LNCAP (cell line): ENCODE measurements at regions not wholly inside any gene's neighbourhood (a gene's known extent, or its start where the extent isn't known, plus 50 kb on each side); places are given as distances from the start of the nearest gene placed in this dataset.

Experiments
- TF ChIP-seq, protein P1 (sequence below): fragments of 450-650 bp; IDR thresholded peaks from 2 replicates; pipeline ENCODE4 v1.5.1; 2017; ENCODE audit warnings: mild to moderate bottlenecking

DNA sequence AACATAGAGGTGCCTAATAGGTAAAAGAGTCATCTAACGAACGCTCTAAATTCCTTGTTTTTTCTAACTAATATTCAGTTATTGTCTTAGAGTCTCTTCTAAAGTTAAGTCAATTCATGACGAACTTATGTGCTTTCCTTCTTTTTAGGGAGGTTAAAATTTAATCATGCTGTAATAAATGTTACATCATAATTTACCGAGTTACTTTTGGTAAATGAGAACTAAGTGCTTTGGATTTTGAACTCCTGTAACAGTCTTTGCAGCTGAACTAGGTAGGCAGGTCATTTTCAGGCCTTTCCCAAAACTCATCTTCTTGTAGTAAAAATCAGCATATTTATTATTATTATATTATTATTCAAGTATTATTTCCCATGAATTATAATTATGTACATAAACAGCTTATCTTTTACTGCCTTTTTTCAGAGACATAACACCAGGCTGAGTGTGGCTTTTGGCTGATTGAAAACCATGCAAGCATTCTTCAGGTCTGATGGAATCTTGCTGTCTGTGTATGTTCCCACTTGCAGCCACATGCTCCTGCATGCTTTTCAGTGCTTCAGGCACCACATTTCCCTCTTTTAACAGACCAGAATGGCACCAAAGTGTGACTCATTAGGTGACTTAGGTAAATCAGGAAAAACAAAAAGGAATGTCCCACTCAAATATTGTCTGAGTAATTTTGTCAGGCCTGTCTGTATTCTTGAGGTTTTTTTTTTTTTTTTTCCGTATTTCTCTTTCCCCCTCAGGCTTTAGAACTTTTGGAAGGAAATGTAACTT, 81.0 kb upstream of the CD55 start:
- TF ChIP-seq, protein P1, sequence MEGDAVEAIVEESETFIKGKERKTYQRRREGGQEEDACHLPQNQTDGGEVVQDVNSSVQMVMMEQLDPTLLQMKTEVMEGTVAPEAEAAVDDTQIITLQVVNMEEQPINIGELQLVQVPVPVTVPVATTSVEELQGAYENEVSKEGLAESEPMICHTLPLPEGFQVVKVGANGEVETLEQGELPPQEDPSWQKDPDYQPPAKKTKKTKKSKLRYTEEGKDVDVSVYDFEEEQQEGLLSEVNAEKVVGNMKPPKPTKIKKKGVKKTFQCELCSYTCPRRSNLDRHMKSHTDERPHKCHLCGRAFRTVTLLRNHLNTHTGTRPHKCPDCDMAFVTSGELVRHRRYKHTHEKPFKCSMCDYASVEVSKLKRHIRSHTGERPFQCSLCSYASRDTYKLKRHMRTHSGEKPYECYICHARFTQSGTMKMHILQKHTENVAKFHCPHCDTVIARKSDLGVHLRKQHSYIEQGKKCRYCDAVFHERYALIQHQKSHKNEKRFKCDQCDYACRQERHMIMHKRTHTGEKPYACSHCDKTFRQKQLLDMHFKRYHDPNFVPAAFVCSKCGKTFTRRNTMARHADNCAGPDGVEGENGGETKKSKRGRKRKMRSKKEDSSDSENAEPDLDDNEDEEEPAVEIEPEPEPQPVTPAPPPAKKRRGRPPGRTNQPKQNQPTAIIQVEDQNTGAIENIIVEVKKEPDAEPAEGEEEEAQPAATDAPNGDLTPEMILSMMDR, result no peak

DNA sequence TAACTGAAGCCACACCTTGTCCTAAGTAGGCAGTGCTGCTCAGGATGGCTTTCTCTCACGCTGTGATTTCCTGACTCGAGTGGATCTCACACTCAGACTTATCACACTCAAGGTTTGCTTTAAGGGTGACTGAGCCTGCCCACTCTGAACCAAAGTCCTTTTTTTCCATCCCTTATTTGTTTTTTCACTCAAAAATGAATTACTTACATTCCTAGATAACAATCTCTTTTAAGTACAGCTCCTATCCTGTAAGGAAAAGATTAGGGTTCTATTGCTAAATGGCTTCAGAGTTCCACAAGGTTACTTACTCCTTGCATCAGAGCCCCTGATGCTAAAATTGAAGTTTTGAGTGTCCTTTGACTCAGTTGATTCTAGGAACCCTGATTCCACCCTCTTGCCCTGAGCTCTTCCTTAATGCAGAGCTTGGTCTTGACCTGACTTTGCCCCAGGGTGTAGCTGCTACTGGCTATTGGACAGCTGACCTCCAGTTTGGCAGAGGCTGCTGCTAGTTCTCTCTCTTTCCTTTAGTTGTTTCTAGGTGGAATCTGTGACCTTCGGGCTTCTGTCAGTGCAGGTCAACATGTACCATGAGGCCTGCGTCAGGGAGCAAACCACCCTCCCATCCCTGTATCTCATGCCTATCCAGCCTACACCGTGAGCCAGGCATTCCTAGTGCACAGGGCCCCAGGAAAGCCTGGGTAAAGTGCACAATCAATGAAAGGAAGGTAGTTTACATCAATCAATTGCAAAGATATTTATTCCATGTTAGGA, 80.1 kb upstream of the CD55 start:
- TF ChIP-seq, protein P1, result no peak

DNA sequence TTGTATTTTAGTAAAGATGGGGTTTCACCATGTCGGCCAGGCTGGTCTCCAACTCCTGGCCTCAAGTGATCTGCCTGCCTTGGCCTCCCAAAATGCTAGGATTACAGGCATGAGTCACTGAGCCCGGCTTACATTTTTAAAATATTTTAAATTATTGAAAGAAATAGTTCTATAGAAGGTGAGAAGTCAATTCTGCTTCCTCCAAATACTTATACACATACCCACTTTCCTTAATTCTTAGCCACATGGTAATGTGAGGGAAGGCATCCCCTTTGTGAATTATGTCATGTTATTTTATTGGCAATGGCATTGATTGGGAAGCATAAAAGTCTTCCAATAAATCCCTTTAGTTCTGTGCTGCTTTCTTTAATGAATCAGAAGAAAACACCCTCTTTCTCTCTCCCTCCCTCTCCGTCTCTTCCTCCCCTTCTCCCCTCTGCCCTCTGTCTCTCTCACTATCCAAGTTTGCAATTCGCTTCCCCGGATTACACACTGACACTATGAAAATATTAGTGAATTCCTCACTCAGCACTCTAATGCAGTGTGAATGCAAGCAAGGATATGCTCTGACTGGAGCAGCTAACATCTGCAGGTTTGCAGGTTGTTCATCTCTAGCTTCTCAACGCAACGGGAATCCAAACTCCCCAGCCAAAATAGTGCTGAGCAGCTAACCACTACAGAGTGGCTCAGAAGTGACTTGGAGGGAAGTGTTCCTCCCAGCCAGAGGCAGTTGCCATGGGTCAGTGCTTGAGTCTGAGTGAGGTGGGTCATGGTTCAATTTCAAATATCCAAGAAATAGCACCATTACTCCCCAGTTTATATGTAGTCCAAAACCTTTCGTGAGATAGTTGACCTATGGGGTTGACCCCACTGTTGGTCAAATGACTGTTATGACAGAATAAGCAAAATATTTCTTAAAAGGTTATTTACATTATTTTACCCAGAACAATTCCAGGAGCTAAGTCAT, 77.8 kb upstream of the CD55 start:
- TF ChIP-seq, protein P1, result no peak

DNA sequence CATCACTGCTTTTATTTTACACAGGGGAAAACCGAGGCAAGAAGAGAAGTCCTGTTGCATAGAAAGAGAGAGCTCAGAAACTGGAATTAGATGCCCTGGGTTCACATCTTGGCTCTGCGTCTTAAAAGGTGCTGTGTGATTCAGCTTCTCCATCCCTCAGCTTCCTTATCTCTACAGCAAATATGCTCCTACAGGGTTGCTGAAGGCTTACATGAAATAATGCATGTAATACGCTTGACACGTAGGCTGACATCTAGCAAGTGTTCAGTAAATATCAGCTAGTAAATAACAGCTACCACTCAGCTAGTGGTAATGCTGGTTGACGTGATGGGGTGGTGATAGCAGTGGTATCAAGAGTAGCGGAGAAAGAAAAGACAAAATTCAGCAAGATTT, 77.1 kb upstream of the CD55 start:
- TF ChIP-seq, protein P1, result no peak

DNA sequence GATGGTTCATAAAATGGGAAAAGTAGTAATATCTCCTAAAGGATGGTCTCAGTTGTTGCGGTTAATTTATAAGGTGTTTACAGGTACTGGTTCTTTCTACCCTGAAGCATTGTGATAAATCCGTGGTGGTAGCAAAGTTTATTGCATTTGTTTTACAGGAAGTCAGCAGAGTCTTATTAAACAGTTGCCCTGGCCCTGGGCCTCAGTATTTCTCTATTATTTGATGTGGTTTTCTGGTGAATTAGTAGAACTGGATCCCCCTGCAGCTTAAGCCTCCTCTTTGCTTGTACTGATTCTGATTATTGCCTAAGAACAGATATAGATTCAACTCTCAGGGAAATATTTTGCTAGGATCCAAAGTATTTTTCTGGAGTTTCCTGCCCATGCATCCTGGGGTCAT, 76.4 kb upstream of the CD55 start:
- TF ChIP-seq, protein P1, result no peak

DNA sequence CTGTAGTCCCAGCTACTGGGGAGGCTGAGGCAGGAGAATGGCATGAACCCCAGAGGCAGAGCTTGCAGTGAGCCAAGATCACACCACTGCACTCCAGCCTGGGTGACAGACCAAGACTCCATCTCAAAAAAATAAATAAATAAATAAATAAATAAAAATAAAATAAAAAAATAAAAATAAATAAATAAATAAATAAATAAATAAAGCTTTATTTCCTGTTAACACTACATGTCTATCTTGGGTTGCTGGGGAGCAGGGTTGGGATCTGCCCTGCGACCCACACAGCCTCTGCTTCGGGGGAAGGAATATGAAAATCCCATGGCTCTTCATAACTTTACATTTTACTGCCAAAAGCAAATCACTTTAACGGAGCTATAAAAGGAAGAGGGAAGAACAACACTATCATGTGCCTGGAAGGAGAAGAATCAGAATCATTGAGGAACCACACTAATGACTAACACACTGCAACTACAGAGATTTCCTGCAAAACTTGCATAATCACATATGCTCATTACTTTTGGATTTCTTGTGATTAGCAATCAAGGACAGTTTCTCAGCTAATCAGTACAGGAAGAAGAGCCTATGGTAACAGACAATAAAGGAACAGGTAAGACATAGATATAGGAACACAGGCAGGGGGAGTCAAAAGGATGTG, 72.8 kb upstream of the CD55 start:
- TF ChIP-seq, protein P1, result no peak

DNA sequence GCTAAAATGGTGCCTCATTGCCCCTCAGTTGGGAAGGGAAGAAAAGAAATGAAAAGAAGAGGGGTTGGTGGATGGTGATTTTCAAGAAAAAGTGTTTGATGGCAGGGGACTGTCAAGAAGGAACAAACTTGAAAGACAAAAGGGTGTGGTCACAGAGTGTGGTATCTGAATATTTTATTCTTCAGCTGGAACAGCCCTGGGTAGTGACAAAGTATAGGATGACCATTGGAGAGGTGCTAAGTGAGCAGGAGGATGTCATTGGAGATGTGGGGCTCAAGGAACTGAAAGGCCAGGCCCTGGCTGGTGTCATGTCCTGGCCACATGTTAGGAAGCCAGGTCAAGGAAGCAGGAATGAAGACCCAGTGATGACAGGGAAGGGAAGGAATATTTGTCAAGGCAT, 71.0 kb upstream of the CD55 start:
- TF ChIP-seq, protein P1, result no peak
